Body of pancreas (tissue), 4 donors: ENCODE measurements at regions not wholly inside any gene's neighbourhood (a gene's known extent, or its start where the extent isn't known, plus 50 kb on each side); places are given as distances from the start of the nearest gene placed in this dataset.

Experiments used
- CTCF ChIP-seq, 7 experiments: fragments of 450-650 bp in 4 of 7; fragments of 200-600 bp in 3 of 7; sonication (generic) in 3 of 7; IDR thresholded peaks; one replicate each; pipeline ENCODE4 v1.5.1; 2016 to 2019; ENCODE audit warnings: antibody characterized with exemption in 7 of 7
- POLR2A ChIP-seq, 3 donors: fragments of 450-650 bp; IDR thresholded peaks; one replicate each; pipeline ENCODE4 v1.6.1; 2016; ENCODE audit warnings: antibody characterized with exemption in 3 of 3, mild to moderate bottlenecking in 2 of 3

GRCh38 chrY:19042984-19043442 is 269.5 kb upstream of the HSFY2 start:
- no peak for TF ChIP-seq POLR2A (IDR thresholded peaks at IDR 0.05)
- no peak for TF ChIP-seq CTCF (IDR thresholded peaks at IDR 0.05)
